Stimulated activated CD8-positive, alpha-beta memory T cell treated with anti-CD3 and anti-CD28 coated beads, Interleukin-7, amount 100 ng/mL, for 48 hours (primary cell): ENCODE measurements at regions not wholly inside any gene's neighbourhood (a gene's known extent, or its start where the extent isn't known, plus 50 kb on each side); places are given as distances from the start of the nearest gene placed in this dataset.
A peak's percentile ranks its signal among the peaks of the same experiment; 100 is the strongest.

Source experiments
- DNase-seq, 2 donors: peaks; one replicate each; pipeline ENCODE4 v3.0.0-alpha.2; 2020; ENCODE audit warnings: low read depth in 1 of 2; ENCODE audit errors: extremely low read depth in 1 of 2

DNA sequence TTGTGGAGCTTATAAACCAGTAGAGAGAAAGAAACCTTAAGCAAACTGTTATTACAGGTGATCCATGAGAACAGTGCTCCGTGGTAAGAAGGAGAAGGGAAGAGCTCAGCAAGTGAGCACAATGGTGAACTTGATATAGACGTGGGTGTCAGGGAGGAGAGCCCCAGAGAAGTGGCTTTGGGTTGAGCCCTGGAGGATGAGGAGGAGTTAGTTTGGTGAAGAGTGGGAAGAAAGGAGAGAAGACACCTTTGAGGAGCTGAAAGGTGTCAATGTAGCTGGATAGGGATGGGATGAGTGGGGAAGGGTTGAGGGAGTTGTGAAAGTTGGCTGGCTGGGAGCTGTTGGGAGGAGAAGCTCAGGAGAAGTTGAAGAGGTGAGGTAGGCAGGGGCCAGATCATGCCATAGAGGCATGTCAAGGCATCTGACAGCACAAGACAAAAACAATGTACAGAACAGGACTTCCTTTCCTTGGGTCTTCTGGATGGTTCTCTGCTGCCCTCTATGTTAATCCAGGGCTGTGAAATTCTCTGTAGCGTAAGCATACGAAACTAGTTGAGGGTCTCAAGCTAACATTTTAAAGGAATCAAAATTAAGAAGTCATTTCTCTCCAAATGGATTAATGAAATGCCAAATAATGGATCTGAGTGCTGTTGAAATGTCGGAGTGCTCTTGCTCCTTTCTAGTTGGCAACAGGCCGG lies 501.9 kb downstream of the KDM4C start:
- no peak for DNase-seq

DNA sequence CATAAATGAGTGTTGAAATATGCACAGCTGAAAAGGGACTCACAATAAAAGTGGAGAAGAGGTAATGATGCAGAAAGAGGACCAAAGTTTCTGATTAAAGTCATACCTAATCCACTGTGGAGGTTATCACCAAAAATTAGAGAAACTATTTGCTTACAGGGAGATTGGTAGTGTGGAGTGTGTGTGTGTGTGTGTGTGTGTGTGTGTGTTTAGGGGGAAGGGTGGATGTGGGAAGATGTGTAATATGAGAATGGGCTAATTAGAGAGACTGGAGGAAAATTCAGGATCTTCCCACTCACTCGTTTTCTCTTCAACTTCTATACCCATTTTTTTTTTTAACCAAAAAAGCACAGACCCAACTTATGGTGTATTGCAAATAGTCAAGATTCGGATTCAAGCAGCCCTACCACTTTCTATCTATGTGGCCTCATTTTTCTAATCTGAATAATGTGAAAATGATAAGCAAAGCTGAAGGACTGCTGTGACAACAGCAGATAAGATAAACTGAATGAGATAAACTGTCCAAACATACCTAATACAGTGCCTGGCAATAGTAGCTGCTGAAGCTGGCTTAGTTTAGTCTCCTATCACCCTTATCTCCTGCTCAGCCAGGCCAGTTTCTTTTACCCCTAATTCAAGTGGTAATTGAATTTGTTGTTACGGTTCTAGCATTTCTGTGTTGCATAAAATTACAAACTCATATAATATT lies 501.1 kb downstream of the KDM4C start:
- no peak for DNase-seq

DNA sequence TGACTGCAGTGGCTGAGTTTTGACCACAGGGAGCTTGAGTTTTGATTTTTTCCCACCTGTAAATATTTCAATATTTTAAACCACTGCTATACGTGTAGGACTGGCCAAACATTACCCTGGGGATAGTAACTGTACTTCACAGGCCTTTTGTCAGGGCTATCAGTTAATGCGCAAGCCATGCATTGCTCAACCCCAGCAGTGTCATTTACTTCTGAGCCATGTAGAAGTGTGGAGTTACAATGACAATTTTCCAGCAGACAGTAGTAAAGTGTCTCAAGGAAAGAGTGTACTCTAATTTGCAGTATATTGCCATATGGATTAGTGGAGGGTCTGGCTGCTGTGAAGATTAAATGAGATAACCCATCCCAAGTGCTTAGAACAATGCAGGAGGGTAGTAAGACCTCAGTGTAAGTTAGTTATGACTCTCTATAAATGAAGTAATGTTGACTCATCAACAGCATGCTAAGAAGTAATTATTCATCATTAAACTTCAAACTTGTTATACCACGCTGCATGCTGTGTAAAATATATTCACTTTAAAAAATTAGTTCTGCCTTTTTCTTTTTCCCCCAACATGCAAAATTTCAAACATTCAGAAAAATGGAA lies 489.2 kb downstream of the KDM4C start:
- no peak for DNase-seq

DNA sequence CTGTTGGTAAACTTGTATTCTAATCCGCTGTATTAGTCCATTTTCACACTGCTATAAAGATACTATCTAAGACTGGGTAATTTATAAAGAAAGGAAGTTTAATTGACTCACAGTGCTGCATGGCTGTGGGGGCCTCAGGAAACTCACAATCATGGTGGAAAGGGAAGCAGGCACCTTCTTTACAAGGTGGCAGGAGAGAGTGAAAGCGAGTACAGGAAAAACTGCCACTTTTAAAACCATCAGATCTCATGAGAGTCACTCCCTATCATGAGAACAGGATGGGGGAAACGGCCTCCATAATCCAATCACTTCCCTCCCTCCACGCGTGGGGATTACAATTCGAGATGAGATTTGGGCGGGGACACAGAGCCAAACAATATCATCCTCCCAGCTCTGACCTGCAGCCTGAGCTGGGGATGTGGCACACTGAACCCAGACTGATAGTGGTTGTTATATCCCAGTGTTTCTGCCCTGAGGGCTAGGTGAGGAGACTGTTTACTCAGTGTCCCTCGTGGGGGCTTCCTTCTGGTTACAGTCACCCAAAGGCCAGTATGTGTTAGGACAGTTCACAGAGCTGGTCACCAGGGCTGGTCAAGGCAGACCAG lies 488.3 kb downstream of the KDM4C start:
- no peak for DNase-seq

DNA sequence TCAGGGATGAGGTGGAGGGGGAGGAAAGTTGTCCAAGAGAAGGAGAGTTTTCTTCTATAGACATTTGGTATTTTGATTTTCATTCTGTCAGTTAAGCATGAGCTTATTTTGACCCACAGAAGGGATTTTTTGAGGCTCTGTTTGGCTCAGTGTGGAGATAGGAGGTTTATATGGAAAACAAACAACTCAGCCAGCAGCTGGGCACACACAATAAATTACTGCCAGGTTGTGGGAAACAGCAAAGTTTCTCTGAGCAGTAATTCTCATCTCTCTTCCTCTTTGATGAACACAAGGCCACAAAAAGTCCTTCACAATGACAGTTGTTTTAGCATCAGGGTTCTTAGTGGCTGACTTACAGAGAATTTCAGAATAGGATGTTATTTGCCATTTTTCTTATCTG lies 486.1 kb downstream of the KDM4C start:
- no peak for DNase-seq

DNA sequence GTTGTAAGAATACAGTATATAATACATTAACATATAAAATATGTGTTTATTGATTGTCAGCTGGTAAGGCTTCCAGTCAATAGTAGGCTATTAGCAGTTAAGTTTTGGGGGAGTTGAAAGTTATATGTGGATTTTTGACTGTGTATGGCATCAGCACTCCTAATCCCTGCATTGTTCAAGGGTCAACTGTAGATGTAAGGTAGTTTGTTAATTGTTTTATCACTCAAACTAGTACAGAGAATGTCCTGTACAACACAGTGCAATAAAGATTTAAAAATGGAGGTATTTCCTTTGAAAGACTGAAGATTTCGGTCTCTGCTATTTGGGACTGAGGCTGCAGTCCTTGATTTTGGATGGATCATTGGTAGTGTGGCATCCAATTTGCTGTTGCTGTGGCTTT lies 484.4 kb downstream of the KDM4C start:
- no peak for DNase-seq

DNA sequence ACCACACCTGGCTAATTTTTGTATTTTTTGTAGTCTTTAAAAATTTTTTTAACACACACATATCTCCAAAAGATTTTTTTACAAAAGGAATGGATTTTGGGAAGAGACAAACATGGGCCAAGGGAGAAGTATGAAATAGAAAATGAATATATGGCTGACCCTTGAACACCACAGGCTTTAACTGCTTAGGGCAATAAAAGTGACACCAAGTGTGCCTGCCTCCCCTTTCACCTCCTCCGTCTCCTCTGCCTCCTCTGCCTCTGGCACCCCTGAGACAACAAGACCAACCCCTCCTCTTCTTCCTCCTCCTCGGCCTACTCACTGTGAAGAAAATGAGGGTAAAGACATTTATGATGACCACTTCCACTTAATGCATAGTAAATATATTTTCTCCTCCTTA lies 483.9 kb downstream of the KDM4C start:
- DNase-seq, result no peak

DNA sequence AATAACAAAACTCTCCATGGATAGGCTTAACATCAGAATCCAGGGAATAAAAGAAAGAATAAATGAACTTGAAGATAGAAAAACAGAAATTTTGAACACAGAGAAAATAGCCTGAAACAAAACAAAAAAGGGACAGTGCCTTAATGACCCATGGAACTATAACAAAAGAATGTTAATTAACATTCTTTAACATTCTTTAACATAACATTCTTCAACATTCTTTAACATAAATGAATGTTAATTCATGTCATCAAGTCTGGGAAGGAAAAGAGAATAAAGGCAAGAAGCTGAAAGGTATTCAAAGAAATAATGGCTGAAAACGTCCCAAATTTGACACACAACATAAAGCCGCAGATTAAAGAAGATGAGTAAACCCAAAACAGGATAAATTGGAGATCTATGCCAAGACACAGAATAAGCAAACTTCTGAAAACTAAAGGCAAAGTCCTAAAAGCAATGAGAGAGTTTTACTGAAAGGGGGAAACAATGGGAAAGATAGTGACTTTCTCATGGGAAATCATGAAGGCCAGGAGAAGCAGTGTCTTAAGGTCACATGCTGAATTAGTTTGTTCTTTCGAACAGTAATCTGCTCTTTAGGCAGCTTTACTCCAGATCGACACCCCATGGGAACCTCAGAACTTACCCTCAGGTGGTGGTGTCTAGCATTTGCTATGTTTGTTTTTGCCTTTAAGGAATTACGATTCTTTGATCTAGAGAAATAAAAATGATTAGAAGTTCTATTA lies 483.0 kb downstream of the KDM4C start:
- DNase-seq, result no peak

DNA sequence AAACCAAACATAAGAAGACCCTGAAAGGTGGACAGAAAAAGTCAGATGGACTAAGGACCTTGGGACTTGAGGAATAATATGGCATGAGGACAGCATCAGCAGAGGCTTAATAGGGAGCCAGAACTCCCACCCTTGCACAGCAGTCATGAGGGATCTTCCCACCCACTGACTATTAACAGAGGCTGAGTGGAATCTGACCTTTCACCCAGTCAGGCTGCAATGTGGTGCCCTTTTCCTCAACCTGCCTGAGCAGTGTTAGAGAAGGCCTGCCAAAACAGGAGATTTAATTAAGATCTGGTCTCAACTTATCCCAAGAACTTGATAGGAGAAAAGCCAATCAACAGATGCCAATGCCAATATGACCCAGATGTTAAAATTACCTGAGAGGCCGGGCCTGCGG lies 481.9 kb downstream of the KDM4C start:
- DNase-seq, result no peak

DNA sequence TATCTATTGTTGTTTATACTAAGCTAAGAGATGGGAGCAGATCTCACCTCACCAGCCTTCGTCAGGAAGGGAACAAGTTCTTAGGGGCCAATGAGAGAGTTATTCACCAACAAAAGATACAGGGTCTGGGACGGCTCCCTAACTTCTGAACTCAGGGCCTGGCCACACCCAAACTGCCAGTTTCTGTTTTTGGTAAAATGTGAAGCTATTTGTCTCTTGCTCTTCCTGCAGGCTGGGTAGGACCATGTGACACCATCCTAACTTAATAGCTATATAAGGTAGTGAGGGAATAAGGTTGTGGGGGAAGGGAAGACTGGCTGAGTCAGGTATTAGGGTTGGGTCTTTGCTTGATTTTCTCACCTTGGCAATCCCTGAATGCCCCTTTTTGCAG lies 480.5 kb downstream of the KDM4C start:
- no peak for DNase-seq

DNA sequence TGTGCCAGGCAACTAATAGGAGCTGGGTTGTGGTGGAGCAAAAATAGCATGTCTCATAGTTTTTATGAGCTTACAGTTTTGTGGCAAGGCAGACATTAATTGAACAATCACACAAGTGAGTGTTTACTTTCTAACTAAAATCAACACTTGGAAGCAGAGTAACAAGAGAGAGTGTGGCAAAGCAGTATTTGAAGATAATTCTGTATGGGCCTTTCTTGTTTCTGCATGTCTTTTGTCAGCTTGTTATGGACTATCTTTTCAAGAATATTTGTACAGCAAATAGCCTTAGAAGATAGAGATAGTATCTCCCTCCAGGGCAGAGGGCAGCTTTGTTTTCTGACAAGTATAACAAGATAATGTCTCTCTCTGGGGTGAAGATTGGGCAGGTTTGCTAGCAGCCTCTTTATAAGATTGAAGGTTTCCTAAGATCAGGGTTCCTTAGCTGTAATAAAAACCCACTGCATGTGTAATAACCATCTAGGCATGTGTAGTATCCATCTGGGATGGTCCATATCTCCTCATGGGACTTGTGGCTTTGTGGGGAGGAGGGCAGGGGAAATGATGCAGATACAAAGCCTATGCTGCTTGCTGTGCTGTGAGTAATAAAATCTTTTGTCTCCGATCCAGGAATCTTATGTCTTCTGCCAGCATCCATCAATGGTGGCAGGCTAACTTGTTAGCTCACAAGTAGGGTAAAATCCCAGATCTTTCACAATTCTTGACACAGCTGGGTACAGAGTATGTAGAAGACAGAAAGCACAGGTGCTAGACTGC lies 479.9 kb downstream of the KDM4C start:
- DNase-seq, result no peak

DNA sequence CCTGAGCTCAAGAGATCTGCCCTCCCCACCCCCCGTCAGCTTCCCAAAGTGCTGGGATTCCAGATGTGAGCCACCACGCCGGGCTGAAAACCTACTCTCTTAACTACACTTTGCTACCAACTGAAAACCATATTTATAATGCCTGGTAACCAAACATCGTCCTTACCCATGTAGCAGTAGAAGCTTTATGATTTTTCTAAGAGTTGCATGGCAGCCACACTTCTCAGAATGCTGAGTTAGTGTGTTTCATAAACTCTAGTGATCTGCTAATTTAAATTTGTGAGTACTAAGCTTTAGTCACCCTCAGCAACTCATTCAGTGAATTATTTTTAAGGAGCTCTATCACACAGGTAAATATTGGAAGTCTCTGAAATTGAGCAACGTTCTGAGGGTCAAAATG lies 478.4 kb downstream of the KDM4C start:
- no peak for DNase-seq

DNA sequence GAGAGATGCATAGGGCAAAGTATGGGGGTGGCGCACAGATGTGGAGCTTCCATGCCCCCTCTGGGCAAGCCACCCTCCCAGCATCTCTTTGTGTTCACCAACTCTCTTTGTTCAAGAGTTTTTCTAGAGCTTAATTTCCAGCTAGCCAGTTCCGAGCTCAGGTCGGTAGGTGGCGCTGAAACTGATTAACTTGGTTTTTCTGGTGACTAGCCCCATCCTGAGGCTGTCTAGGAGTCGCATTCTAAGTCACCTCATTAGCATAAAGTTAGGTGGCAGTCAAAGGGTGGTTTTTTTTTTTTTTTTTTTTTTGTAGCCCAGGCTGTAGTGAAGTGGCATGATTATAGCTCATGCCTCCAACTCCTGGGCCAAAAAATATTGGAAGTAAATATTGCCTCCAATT lies 476.4 kb downstream of the KDM4C start:
- peak in 1 of 2 donors; percentile 39 for DNase-seq

DNA sequence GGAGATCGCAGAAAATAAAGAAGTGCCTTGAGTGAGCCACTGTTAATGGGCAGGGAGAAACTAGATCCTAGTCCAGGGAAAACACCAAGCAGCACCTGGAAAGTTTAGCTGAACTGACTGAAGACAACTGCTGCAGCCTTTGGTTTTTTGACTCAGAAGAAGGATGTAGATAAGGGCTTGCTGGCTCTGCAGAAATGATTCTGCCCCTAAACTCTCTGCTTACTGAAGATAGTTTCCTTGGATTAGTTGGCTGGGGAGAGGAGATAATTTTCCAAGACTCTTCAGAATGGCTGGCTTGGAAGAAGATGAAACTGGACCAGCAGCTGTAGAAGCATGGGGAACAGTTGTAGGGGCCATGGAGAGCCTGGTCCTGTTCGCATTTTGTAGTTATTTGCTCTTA lies 471.8 kb downstream of the KDM4C start:
- no peak for DNase-seq

DNA sequence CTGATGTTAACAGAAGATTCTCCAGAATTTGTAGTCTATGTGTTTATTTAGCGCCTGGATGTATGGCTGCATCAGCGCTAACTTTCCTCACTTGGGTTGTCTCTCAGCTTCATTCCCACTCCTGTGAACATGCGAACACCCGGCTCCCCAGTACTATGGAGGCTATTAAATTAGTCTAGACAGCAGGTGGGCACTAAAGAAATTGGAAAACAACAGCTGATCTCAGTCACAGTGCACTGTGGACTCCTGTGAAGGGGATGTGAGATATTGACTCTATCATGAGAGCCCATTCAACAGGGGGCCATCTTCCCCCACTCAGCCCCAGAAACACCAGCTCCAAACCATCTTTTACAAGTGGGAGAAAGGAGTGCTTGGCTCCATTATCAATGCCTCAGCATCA lies 471.0 kb downstream of the KDM4C start:
- DNase-seq, result no peak

DNA sequence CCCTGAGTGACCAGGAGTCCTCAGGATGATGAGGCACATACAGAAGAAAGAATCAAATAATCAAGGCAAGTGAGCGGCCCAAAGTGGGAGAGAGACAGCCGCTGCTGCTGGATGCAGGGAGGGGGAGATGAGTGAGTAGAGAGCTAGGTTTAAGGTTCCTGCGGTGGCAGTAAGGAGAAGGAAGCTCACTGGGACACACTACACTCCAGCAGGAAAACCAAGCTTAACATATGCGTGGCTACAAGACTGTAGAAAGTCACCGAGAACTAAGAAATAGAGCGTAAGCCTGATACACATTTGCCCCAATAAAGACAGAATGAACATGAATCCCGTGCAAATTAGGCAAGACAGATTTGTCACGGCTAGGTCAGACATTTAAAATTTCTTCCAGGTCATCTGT lies 470.2 kb downstream of the KDM4C start:
- no peak for DNase-seq

DNA sequence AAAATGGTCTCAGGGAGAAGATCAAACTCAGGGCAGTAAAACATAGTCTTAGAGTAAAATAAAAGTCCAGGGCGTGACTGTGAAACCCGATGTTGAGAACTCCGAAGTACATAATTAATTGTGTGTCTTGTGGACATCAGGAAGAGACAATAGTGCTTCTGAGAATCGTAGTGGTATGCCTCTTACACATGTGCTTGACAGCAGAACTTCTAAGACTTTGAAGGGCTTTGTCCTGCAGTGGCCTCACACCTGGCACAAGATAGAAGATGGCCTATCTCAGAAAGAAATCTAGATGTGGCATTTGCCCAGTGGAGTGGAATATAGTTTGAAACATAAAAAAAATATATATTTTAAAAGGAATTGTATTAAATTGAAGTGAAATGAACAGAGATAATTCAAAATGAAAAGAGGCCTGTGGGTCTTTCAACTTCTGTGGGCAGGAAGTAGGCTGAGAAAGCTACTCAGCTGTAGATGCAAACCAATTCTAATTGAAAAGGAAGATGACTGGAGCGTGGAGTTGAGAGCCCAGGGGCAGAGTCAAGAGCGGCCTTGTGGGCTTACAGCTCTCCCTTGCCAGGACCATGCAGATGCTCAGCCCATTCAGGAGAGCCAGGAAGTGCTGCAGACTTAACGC lies 468.4 kb downstream of the KDM4C start:
- DNase-seq, result no peak
